ENCODE measurements at regions not wholly inside any gene's neighbourhood (a gene's known extent, or its start where the extent isn't known, plus 50 kb on each side); places are given as distances from the start of the nearest gene placed in this dataset.
"Not testable (repeated sequence)": the region's sequence is repeated elsewhere in the genome, so short reads cannot be mapped to it uniquely, and the experiment has no call there.

- no peak for DNase-seq
- no peaks in the 10 kb centered on the region for H3K27me3 Mint-ChIP-seq
- no peak overlapping the region for H3K4me3 Mint-ChIP-seq
- no peaks in the 10 kb centered on the region for H3K4me1 Mint-ChIP-seq
- no peak overlapping the region for H3K27ac Mint-ChIP-seq
- H3K36me3 Mint-ChIP-seq, result no peaks in the 10 kb centered on the region
- H3K9me3 Mint-ChIP-seq, result peaks cover 1% of the 10 kb centered on the region
These were observed 134.7 kb upstream of the RORB start for GRCh38 chr9:74362423-74362822.

- no peak overlapping the region for H3K27ac Mint-ChIP-seq
- no peak for DNase-seq
- H3K9me3 Mint-ChIP-seq, result no peaks in the 10 kb centered on the region
- H3K36me3 Mint-ChIP-seq, result no peaks in the 10 kb centered on the region
- no peak overlapping the region for H3K4me3 Mint-ChIP-seq
- H3K4me1 Mint-ChIP-seq, result no peaks in the 10 kb centered on the region
- no peaks in the 10 kb centered on the region for H3K27me3 Mint-ChIP-seq
These were observed 131.0 kb upstream of the RORB start for GRCh38 chr9:74366111-74366510.

GRCh38 chr9:74369844-74370243 is 127.3 kb upstream of the RORB start:
- no peaks in the 10 kb centered on the region for H3K9me3 Mint-ChIP-seq

GRCh38 chr9:74373348-74373747 is 123.8 kb upstream of the RORB start:
- Mint-ChIP-seq H3K4me3 (no peak overlapping the region), H3K9me3 (no peaks in the 10 kb centered on the region), H3K27me3 (no peaks in the 10 kb centered on the region), H3K36me3 (no peaks in the 10 kb centered on the region), H3K4me1 (no peaks in the 10 kb centered on the region), H3K27ac (no peak overlapping the region)
- DNase-seq, result no peak

More at GRCh38 chr9:74369844-74370243, 127.3 kb upstream of the RORB start:
- H3K36me3 Mint-ChIP-seq, result no peaks in the 10 kb centered on the region
- H3K27ac Mint-ChIP-seq, result no peak overlapping the region
- no peaks in the 10 kb centered on the region for H3K4me1 Mint-ChIP-seq
- no peak for DNase-seq
- no peak overlapping the region for H3K4me3 Mint-ChIP-seq
- no peaks in the 10 kb centered on the region for H3K27me3 Mint-ChIP-seq

- no peak overlapping the region for H3K27ac Mint-ChIP-seq
- DNase-seq, result no peak
- no peak overlapping the region for H3K4me3 Mint-ChIP-seq
- no peaks in the 10 kb centered on the region for H3K36me3 Mint-ChIP-seq
- no peaks in the 10 kb centered on the region for H3K27me3 Mint-ChIP-seq
- H3K9me3 Mint-ChIP-seq, result no peaks in the 10 kb centered on the region
- H3K4me1 Mint-ChIP-seq, result no peaks in the 10 kb centered on the region
These were observed 117.4 kb upstream of the RORB start for GRCh38 chr9:74379718-74380117.

- peaks cover 1% of the 10 kb centered on the region for H3K9me3 Mint-ChIP-seq
These were observed 105.3 kb upstream of the RORB start for GRCh38 chr9:74391816-74392215.

GRCh38 chr9:74403581-74403980 is 93.6 kb upstream of the RORB start:
- Mint-ChIP-seq H3K4me1 (no peaks in the 10 kb centered on the region), H3K27me3 (no peaks in the 10 kb centered on the region)

More at GRCh38 chr9:74391816-74392215, 105.3 kb upstream of the RORB start:
- DNase-seq, result no peak
- Mint-ChIP-seq H3K27ac (no peak overlapping the region), H3K4me1 (no peaks in the 10 kb centered on the region), H3K4me3 (no peak overlapping the region), H3K27me3 (no peaks in the 10 kb centered on the region), H3K36me3 (no peaks in the 10 kb centered on the region)

GRCh38 chr9:74404620-74405019 is 92.5 kb upstream of the RORB start:
- Mint-ChIP-seq H3K4me3 (no peak overlapping the region), H3K36me3 (no peaks in the 10 kb centered on the region), H3K9me3 (peaks cover 21% of the 10 kb centered on the region), H3K27ac (no peak overlapping the region), H3K4me1 (no peaks in the 10 kb centered on the region), H3K27me3 (no peaks in the 10 kb centered on the region)
- no peak for DNase-seq

More at GRCh38 chr9:74403581-74403980, 93.6 kb upstream of the RORB start:
- peaks cover 21% of the 10 kb centered on the region for H3K9me3 Mint-ChIP-seq
- H3K27ac Mint-ChIP-seq, result no peak overlapping the region
- no peak for DNase-seq
- H3K4me3 Mint-ChIP-seq, result no peak overlapping the region
- no peaks in the 10 kb centered on the region for H3K36me3 Mint-ChIP-seq

GRCh38 chr9:74407166-74407565 is 90.0 kb upstream of the RORB start:
- no peak for DNase-seq
- no peak overlapping the region for H3K4me3 Mint-ChIP-seq
- no peaks in the 10 kb centered on the region for H3K4me1 Mint-ChIP-seq
- no peaks in the 10 kb centered on the region for H3K36me3 Mint-ChIP-seq
- peaks cover 21% of the 10 kb centered on the region for H3K9me3 Mint-ChIP-seq
- H3K27ac Mint-ChIP-seq, result no peak overlapping the region
- H3K27me3 Mint-ChIP-seq, result no peaks in the 10 kb centered on the region

- H3K27me3 Mint-ChIP-seq, result no peaks in the 10 kb centered on the region
These were observed 84.7 kb upstream of the RORB start for GRCh38 chr9:74412236-74412979.

GRCh38 chr9:74413876-74414275 is 83.3 kb upstream of the RORB start:
- H3K27me3 Mint-ChIP-seq, result no peaks in the 10 kb centered on the region

More at GRCh38 chr9:74412236-74412979, 84.7 kb upstream of the RORB start:
- H3K4me3 Mint-ChIP-seq, result no peak overlapping the region
- no peak overlapping the region for H3K27ac Mint-ChIP-seq
- peaks cover 4% of the 10 kb centered on the region for H3K9me3 Mint-ChIP-seq
- DNase-seq, result no peak
- H3K36me3 Mint-ChIP-seq, result peaks cover 2% of the 10 kb centered on the region
- peaks cover 6% of the 10 kb centered on the region for H3K4me1 Mint-ChIP-seq

GRCh38 chr9:74414325-74414724 is 82.8 kb upstream of the RORB start:
- H3K27ac Mint-ChIP-seq, result no peak overlapping the region

More at GRCh38 chr9:74413876-74414275, 83.3 kb upstream of the RORB start:
- DNase-seq, result no peak
- Mint-ChIP-seq H3K4me1 (peaks cover 6% of the 10 kb centered on the region), H3K27ac (no peak overlapping the region), H3K9me3 (peaks cover 4% of the 10 kb centered on the region), H3K36me3 (peaks cover 2% of the 10 kb centered on the region), H3K4me3 (no peak overlapping the region)

GRCh38 chr9:74415995-74416394 is 81.1 kb upstream of the RORB start:
- H3K4me3 Mint-ChIP-seq, result no peak overlapping the region
- no peak for DNase-seq
- no peaks in the 10 kb centered on the region for H3K27me3 Mint-ChIP-seq
- peaks cover 2% of the 10 kb centered on the region for H3K36me3 Mint-ChIP-seq
- H3K4me1 Mint-ChIP-seq, result peaks cover 6% of the 10 kb centered on the region
- peaks cover 4% of the 10 kb centered on the region for H3K9me3 Mint-ChIP-seq
- H3K27ac Mint-ChIP-seq, result no peak overlapping the region

More at GRCh38 chr9:74414325-74414724, 82.8 kb upstream of the RORB start:
- no peaks in the 10 kb centered on the region for H3K27me3 Mint-ChIP-seq
- peaks cover 4% of the 10 kb centered on the region for H3K9me3 Mint-ChIP-seq
- peaks cover 6% of the 10 kb centered on the region for H3K4me1 Mint-ChIP-seq
- H3K36me3 Mint-ChIP-seq, result peaks cover 2% of the 10 kb centered on the region
- H3K4me3 Mint-ChIP-seq, result no peak overlapping the region
- DNase-seq, result no peak

- H3K4me1 Mint-ChIP-seq, H3K27me3 Mint-ChIP-seq: not testable (repeated sequence)
These were observed 72.6 kb upstream of the RORB start for GRCh38 chr9:74424488-74424887.

GRCh38 chr9:74431467-74431866 is 65.7 kb upstream of the RORB start:
- Mint-ChIP-seq H3K27me3 (no peaks in the 10 kb centered on the region), H3K27ac (no peak overlapping the region), H3K9me3 (no peaks in the 10 kb centered on the region), H3K36me3 (no peaks in the 10 kb centered on the region), H3K4me1 (no peaks in the 10 kb centered on the region), H3K4me3 (no peak overlapping the region)
- DNase-seq, result no peak

More at GRCh38 chr9:74424488-74424887, 72.6 kb upstream of the RORB start:
- H3K36me3 Mint-ChIP-seq, H3K9me3 Mint-ChIP-seq, H3K27ac Mint-ChIP-seq, H3K4me3 Mint-ChIP-seq, DNase-seq: not testable (repeated sequence)

All from activated naive CD8-positive, alpha-beta T cell treated with anti-CD3 and anti-CD28 coated beads for 36 hours (primary cell).